Activated CD4-positive, CD25-positive, alpha-beta regulatory T cell (primary cell): ENCODE measurements at regions not wholly inside any gene's neighbourhood (a gene's known extent, or its start where the extent isn't known, plus 50 kb on each side); places are given as distances from the start of the nearest gene placed in this dataset.
"Not testable (repeated sequence)": the region's sequence is repeated elsewhere in the genome, so short reads cannot be mapped to it uniquely, and the experiment has no call there.

Source experiments
- DNase-seq, 4 experiments: peaks; one replicate each; lab custom pipeline; 2025; lab: John Stamatoyannopoulos, UW

DNA sequence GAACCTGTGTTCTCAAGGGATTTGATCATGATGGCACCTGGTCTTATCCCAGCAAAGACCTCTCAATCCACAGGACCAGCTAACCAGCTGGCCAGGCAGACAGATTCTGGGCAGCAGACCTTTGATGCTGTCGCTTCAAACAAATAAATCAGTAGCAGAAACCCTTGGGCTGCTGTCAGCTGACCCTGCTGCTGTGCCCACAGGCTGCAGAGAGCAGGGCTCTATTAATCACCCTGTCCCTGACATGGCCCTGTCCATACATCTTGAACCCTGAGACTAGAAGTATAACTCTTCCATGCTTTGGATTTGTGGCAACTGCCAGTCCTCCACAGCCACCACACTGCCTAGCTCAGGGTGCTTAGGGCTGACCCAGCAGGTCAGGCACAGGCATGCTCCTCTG, 244.1 kb upstream of the PODXL start:
- DNase-seq: no peak

DNA sequence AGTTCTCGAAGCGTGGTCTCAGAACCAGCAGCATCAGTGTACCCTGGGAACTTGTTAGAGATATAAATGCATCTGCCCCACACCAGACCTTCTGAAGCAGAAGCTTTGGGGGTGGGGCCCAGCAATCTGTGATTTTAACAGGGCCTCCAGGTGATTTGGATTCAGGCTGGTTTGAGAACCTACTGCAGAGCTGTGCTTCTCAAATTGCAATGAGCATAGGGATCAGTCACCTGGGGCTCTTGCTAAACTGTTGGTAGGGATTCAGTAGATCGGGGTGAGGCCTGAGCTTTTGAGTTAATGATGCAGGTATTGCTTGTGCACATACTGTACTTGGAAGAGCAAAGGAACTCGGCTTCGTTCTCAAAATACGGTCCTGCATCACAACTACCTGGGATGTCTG, 243.6 kb upstream of the PODXL start:
- DNase-seq: no peak

DNA sequence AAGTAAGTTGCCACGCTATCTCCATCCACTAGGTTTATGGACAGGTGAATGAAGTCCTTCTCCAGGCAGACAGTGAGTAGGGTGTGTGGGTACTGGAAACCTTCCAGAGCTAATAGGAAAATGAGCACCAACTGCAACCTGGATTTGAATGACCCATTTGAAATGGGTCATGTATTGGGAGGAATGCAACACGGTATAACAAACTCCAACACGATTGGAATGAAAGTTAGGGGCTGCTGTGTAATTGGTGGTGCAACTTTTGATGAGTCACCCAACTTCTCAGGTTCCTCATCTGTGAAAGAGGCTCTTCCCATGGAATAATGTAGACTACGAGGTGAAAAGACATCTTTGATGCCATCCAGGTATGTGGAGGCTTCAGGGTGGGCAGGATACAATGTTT, 241.4 kb upstream of the PODXL start:
- no peak for DNase-seq

DNA sequence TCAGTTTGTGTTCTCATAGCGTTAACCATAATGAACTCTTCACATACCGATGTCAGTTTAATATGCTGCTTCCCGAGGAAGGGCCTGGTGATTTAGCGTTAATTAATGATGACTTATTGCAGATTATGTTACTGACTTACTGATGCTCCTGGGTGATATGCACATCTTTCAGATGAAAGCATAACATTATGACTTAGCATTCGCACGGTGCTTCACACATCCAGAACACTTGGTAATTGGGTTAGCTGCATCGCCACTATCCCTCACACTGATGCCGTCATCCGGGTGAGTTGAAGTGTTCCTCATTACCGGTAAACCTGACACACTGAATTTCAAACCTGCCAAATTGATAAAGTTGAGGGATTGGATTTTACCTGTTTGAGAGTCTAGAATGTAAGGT, 239.0 kb upstream of the PODXL start:
- DNase-seq: no peak

DNA sequence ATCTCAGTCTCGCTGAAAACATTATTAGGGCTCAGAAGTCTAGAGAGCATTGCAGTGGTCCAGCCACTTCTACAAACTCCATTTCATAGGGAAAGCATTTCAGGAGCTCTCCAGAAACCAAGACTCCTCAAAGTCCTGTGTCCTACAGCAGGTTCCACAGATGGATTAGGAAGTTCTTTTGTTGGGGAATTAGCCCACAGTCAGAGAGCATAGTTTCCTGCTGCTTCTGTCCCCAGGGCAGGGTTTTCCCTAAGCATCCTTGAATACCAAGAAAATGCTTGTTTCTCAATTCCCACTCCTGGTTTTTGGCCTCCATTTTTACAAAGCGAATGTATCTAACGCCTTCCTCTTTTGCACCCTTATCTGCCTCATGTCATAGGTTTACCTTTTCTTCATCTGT, 235.9 kb upstream of the PODXL start:
- DNase-seq: no peak

DNA sequence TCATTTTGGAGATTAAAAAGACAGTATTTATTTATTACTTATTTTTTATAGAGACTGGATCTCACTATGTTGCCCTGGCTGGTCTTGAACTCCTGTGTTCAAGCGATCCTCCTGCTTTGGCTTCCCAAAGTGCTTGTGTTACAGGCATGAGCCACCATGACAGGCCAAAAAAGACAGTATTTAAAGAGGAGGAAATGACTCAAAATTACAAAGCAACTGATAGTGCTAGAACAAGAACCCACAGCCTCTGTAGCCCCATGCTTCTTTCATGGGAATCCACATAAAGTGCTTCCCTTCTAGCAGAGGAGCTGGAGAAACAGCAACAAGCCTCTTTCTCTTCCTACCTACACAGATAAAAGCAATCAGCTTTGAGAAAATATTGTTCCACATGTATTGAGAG, 230.7 kb upstream of the PODXL start:
- DNase-seq: no peak

DNA sequence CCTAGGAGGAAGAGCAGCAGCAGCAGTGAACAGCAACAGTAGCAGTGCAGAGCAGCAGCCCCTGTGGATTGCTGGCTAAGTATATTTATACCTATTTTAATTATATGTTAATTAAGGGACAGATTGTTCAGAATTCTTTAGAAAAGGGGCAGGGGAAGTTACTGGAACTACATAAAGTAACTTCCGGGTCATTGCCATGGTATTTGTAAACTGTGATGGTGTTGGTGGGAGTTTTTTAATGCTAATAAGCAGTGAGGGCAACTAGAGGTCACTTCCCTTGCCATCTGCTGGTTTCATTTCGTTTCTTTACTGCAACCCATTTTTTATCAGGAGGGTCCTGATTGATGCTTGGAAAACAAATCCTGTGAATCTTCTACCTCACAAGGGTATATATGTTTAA, 229.8 kb upstream of the PODXL start:
- no peak for DNase-seq

DNA sequence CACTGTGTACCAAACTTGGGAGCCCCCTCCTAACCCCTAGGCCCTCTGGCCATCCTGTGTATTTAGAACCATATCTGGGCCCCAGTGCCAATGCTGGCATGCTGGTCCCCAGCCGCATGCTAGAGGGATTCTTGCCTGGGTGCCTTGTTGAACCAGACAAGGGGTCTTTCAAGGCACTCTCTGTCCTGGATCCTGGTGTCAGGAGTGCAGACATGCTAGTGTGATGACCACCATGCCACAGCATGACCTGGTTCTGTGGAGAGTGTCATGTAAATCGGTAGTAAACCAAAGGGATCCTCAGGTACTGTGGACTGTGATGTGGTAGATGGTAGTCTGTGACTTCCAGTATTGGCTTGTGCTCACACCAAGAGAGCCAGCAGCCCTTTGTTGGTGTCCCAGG, 222.2 kb upstream of the PODXL start:
- no peak for DNase-seq

DNA sequence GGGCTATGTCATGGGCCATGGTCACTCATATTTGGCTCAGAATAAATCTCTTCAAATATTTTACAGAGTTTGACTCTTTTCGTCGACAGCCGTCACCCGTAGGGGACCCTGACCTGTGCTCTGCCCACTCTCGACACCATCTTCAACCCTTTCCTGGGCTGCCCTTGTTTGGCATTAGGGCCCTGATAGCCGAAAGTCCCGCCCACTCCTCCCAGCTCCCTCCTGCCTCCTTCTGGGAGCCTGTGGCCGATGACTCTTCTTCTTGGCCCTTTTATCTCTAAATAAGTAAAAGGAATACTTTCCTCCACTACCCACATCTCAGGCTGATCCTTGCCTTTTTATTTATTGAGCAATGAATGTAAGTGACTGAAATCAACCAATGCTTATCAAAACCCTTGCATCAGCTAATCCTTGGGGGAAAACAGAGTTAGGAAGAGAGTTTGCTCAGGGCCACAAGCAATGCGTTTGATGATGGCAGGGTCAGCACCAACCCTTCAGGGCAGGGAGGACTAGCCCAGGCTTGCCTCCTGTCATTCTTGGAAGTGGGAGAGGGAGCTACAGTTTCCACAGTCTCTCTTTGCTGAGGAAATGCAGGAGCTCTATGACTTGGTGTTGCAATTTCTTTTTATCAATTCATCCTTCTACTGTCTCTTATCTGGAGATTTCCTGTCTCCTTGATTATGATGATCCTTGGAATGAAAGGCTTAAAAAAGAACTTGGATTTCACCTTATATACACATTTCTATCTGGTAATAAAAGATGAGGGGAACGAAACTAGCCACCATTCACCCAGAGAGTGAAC, 218.2 kb upstream of the PODXL start:
- DNase-seq: no peak

DNA sequence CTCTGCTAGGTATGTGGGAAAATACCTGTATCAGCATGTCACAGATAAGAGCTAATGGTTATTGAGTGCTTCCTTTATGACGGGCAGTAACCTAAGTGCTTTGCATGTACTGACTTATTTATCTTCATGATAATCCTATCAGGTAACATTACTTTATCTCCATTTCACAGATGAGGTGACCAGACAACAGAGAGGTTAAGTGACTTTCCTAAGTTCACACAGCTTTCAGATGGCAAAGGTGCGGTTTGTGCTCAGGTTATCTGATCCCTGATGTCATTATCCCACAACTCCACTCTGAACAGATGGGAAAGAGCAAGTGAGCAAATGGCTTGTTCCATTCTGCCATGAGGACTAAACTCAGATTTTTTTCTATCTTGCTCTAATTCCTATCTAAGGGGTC, 217.0 kb upstream of the PODXL start:
- no peak for DNase-seq

DNA sequence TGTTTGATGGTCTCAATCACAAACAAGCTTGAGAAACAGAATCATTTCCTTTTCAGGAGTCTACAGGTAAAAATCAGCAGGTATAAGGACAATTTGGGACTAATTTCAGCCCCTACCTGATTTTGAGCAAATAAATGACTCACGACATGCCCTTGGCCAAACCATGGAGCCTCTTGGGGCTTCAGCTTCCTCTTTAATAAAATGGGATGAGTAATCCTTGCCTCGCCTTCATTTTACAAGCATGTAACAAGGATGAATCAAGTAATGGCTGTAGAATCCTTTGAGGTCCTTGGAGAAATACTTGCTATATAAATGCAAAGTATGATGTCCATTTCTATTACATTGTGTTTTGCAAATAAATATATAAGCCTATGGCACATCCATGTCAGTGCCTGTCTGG, 212.8 kb upstream of the PODXL start:
- DNase-seq: no peak

DNA sequence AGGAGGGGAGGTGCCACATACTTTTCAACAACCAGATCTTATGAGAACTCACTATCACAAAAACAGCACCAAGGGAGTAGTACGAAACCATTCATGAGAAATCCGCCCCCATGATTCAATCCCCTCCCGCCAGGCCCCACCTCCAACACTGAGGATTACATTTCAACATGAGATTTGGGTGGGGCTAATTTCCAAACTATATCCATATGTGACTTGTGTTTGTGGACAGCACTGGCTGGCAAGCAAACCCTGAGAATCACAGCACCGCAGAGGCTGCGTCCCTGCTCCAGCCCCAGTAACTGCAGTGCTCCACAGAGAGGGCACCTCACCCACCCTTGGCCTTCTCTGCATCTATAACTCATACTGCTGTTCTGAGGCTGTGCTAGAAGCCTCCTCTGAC, 211.2 kb upstream of the PODXL start:
- no peak for DNase-seq

DNA sequence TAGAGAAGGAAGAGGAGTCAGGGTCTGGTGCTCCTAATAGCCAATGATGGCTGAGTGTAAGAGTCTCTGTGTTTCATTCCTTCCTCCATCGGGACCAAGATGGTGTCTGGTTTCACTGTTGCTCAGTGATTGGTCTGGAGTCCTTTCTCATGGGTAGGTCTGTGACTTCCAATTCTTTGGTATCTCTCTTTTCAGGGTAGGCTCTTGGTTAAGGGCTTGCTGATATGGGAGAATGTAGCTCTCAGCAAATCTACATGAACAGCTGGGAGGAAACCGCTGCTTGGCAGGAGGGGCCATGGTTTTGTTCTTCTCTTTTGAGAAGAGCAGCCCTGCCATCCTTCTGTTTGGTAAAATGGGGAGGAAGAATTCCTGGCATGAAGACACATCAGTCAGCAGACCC, 209.1 kb upstream of the PODXL start:
- DNase-seq: no peak

DNA sequence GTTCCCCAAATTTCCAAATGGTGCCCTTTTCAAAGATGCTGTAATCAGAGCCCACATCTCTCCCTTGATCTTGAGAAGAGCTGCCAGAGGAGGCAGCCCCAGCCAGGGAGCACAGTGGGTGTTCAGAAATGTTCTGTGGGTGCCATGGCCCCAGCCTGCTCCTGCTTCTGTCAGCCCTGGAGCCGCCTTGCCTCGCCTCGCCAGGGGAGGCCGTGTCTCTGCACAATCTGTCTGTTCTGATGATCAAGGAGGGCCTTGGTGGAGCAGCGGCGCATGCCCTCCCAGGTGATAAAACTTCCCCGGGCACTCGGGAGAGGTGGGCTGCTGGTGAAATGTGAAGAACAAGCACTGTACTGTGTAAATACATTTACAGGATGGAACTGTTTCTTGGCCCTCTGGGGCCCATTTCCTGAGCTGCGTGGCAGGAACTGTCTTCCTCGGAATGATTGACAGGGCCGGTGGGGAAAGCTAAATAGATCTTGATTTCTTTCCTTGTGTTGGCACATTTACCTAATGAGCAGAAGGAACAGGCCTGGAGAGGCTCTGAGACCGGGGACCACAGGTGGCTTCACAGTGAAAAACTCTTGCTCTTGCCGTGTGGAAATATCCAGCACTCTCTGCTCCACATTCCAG, 207.8 kb upstream of the PODXL start:
- no peak for DNase-seq

DNA sequence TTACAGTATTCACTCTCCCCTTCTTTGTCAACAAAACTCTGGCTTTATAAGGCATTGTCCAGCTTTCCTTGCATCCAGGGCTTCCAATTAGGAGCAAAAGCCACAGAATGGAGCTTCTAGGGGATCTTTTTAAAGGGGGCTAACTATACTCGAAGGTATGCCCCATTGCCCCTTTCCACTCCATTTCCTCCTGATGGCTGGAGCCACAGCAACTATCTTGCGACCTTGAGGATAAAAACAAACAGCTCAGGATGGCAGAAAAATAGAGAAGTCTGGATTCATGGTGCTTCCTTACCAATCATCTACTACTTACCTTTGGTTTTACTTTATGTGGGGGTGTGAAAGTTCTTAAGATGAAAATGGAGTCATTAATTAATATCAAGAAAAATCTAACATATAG, 206.3 kb upstream of the PODXL start:
- DNase-seq: no peak

DNA sequence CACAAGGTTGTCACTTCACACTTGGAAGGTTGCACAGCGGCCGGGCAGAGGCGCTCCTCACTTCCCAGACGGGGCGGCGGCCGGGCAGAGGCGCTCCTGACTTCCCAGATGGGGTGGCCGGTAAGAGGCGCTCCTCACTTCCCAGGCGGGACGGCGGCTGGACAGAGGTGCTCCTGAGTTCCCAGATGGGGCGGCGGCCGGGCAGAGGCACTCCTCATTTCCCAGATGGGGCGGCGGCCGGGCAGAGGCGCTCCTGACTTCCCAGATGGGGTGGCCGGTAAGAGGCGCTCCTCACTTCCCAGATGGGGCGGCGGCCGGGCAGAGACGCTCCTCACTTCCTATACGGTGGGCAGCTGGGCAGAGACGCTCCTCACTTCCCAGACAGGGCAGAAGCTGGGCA, 199.4 kb upstream of the PODXL start:
- DNase-seq: not testable (repeated sequence)

DNA sequence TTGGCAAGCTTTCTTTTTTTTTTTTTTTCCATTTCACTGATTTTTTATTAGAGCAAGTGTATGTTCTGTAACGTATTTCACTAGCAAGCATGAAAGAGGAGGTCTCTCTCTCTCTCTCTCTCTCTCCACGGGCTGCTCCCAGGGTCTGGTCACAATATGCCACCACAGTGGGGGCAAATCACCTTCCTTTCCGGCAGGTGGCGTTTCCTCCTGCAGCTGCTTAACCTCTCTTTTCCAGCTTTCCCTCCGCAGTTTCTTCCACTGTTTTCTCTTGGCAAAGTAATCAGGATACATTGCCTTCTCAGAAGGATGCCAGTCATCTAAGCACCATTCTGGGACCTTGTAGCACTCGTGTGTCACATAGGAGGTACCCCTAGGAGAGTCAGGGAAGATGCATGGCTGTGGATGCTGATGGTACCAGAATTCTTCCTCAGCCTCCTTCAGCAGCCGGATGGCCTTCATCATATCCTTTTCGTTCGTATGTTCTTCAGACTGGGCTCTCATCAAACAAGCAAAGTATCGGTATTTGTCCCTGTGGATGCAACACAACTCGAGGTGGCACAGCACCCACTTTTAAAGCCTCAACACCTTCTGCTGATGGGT, 197.3 kb upstream of the PODXL start:
- no peak for DNase-seq

DNA sequence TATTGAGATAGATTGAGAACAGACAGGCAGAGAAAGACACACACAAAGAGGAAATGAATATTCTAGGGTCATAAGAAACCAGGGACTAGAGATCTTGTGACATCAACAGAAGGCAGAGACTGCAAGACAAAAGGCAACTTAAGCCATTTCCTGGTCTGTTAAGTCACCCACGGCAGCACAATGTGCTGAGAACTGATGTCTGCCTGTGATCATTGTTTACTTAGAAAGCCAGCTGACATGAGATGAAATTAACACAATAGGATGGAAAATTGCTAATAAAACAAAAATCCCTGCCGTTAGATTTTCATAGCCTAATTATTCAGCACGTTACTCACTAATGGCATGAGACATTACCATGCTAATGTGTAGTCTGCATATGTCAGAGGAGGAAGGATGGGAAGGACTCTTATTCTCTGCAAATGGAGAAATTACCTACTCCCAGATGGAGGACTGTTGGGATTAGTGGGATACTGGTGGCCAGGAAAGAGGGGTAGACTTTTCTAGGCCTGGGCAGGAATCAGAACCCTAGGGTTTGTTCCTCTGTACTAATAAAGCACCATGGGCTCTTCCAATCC, 191.3 kb upstream of the PODXL start:
- no peak for DNase-seq

DNA sequence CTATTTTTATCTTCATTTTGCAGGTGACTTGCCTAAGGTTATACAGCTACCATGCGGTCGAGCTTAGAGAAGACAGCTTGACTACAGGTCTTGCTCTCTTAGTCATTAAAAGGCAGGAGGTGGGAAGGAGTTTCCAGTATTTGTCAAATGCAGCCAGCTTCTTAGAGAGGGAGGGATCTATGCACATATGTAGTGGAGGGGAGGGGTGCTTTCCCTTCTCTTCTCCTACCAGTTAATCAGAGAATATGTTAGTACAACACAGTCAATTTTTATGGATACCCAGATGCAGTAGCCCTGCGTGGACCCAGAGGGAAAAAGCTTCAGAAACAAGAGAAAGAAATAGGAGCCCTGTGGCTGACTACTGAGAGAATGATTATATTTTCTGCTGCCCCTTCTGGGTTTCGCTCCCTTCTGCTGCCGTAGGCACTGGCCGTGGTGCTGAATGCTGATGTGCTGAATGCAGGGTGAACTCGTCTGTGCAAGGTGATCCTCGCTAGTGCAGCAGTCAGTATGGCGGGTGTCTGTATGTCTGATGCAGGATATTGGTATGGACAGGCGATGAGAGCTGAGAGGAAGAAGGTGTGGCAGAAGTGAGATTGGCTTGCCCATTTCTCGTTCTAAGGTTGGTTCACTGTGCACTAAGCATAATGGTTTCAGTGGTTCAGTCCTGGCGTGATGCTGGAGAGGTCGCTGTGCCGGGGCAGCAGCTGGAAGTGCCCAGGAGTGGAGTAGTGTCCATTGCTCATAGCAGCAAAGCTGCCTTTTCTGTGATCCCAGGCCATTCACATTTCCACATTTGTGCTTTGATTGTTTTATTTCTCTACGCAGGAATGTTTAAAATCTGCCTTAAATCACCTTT, 189.2 kb upstream of the PODXL start:
- DNase-seq: no peak

DNA sequence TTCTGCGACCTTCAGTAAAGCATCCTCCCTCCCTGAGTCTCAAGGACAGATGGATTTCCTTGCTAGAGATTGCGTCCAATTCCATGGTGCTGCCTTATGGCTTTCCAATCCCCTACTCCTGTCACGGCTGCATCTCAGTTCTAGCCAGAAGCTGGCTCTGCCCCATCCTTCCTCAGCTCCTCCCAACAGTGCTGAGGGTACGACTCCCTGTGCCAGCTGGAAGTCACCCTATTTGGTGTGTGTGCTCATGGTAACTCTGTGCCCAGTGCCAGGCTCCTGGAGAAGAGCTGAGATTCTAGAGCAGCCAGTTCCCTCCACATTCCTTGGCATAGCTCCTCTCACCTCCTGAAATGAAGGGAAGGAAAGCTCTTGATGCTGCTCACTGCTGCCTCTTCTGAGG, 185.0 kb upstream of the PODXL start:
- DNase-seq: no peak

DNA sequence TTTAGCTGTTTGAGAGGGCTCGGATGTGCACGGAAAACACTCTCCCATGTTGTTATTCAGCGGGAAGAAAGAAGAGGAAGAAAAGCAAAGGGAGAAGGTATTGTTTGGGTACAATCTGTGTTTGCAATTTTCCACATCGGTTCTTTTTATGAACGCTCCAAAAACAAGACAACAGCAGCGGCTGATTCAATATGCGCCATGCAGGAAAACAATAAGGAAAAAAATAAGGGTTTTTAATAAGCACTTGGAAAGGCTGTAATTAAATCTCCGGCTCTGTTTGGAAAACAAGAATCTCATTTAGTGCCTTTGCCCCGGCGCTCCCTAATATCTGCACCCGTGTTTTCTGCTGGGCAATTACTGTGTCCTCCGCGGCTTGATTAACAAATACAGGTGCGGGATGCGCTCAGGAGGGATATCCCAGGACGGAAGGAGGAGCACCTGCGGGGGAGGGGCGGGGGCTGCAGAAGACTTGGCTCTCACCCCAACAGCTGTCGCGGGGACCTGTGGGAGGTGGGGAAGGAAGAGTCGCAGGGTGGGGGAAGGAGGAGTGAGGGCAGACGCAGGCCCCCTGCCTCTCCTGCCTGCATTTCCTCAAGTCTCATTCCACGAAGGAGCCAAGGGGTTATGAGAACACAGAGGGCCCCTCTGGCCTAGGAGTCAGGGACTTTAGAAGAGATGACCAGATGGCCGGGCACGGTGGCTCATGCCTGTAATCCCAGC, 181.5 kb upstream of the PODXL start:
- no peak for DNase-seq

DNA sequence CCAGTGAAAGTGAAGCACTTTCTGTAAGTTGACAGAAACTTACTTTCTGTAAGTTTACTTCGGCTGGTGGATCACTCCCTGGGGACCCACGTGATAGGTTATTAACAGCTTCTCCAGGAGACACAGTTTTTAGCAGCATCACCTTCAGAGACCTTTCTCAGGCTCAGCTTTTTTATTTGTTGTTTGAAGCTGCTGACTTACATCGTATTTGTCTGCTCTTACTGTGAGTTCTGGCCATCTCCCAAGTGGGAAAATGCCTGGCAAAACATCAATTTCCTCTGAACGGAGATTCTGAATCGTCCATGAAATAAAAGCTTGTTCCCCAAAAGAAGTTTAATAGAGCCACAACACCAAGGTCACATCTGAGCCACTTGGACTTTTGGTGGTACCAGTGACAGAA, 178.7 kb upstream of the PODXL start:
- DNase-seq: no peak
